ENCODE measurements at regions not wholly inside any gene's neighbourhood (a gene's known extent, or its start where the extent isn't known, plus 50 kb on each side); places are given as distances from the start of the nearest gene placed in this dataset.

DNA sequence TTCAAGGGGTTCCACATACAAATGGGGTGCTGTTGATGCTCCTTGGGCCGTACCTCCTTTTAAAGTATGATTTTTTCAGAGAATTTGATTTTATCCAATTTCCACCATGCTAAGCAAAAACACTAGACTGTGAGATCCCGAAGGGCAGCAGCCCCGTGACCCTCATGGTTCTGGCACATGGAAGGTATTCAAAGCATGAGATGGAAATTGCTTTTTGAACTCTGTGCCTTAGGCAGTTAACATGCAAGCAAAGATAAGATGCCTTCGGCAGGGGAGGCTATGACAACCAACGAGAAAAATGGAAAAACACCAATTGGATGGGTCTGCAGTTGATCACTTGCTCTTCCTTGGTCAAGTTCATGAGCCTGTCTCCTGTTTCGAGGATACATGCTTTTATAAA lies 120.8 kb upstream of the DIO3 start:
- H3K9me3 ChIP-seq (replicated peaks), result no peaks in the 10 kb centered on the region
- H3K36me3 ChIP-seq, result no peaks in the 10 kb centered on the region
- peaks cover 67% of the 10 kb centered on the region for H3K27me3 ChIP-seq (ENCODE audit: low read depth)
- intact Hi-C loops (cut with micrococcal nuclease), result no loop called here
- DNase-seq, result no peak
- no peaks in the 10 kb centered on the region for H3K4me1 ChIP-seq
- H3K4me3 ChIP-seq, result no peak overlapping the region
- TF ChIP-seq, protein P1, sequence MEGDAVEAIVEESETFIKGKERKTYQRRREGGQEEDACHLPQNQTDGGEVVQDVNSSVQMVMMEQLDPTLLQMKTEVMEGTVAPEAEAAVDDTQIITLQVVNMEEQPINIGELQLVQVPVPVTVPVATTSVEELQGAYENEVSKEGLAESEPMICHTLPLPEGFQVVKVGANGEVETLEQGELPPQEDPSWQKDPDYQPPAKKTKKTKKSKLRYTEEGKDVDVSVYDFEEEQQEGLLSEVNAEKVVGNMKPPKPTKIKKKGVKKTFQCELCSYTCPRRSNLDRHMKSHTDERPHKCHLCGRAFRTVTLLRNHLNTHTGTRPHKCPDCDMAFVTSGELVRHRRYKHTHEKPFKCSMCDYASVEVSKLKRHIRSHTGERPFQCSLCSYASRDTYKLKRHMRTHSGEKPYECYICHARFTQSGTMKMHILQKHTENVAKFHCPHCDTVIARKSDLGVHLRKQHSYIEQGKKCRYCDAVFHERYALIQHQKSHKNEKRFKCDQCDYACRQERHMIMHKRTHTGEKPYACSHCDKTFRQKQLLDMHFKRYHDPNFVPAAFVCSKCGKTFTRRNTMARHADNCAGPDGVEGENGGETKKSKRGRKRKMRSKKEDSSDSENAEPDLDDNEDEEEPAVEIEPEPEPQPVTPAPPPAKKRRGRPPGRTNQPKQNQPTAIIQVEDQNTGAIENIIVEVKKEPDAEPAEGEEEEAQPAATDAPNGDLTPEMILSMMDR (IDR thresholded peaks at IDR 0.05; ENCODE audit: borderline replicate concordance), result no peak
- no peak overlapping the region for H3K27ac ChIP-seq (replicated peaks)

DNA sequence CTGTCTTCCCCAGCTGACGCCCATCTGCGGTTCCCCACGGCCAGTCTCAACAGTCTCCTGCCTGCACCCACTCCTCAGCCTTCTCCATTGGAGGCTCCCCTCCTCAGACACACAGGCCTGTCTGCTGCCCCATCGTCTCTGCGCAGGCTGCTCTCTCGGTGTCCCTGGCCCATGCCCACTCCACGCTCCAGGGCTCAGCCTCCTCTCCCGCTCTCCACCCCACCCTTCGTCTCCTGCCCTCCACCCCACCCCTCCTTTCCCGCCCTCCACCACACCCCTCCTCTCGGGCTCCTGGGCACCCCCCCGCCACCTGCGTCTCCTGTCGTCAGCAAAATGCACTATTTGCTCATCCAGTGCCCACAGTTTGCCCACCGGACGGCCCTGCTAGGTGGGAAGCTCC lies 119.6 kb upstream of the DIO3 start:
- intact Hi-C loops (cut with micrococcal nuclease), result no loop called here
- Histone ChIP-seq H3K4me3 (no peak overlapping the region), H3K27ac (replicated peaks) (no peak overlapping the region), H3K36me3 (no peaks in the 10 kb centered on the region), H3K4me1 (no peaks in the 10 kb centered on the region), H3K27me3 (ENCODE audit: low read depth) (peaks cover 66% of the 10 kb centered on the region), H3K9me3 (replicated peaks) (no peaks in the 10 kb centered on the region)
- DNase-seq, result no peak
- TF ChIP-seq, protein P1 (IDR thresholded peaks at IDR 0.05; ENCODE audit: borderline replicate concordance), result no peak

DNA sequence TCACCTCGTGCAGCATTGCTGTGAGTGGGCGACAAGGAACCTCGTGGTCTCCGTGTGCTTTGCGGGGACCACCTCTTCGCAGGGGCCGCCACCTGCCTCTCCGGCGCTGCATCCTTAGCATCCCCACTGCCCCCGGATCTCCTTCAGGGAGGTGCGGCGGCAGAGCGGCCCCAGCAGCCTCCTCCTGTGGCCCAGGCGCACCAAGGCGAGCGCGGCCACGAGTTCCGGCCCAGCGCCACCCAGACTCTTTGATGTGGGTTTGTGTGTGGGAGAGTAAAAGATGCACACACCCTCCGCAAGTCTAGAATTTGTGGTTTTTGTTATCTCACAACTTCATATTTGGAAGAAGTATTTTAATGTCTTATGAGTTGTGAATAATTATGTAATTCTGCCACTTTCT lies 118.8 kb upstream of the DIO3 start:
- no peaks in the 10 kb centered on the region for H3K4me1 ChIP-seq
- no peaks in the 10 kb centered on the region for H3K9me3 ChIP-seq (replicated peaks)
- H3K4me3 ChIP-seq, result no peak overlapping the region
- no peak overlapping the region for H3K27ac ChIP-seq (replicated peaks)
- intact Hi-C loops (cut with micrococcal nuclease), result no loop called here
- no peaks in the 10 kb centered on the region for H3K36me3 ChIP-seq
- no peak for DNase-seq
- TF ChIP-seq, protein P1 (IDR thresholded peaks at IDR 0.05; ENCODE audit: borderline replicate concordance), result no peak
- peaks cover 68% of the 10 kb centered on the region for H3K27me3 ChIP-seq (ENCODE audit: low read depth)

DNA sequence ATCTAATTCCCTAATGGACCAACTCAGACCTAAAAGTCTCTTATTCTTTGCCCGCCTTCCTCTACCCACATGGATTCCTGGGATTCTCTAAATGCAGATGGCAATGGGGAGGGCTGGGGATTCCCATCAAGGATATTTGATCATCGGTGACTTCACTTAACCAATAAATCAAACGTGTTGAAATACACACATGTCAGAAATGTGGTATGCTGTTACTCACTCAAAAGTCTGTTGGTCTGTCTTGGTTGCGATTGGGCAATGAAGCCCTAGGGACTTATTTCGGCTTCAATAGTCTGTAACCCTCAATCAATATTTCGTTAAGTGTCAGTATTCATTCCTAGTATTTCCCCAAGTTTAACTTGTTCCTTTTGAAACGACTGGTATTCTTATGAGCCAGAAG lies 117.2 kb upstream of the DIO3 start:
- intact Hi-C loops (cut with micrococcal nuclease), result no loop called here
- H3K36me3 ChIP-seq, result no peaks in the 10 kb centered on the region
- TF ChIP-seq, protein P1 (IDR thresholded peaks at IDR 0.05; ENCODE audit: borderline replicate concordance), result no peak

DNA sequence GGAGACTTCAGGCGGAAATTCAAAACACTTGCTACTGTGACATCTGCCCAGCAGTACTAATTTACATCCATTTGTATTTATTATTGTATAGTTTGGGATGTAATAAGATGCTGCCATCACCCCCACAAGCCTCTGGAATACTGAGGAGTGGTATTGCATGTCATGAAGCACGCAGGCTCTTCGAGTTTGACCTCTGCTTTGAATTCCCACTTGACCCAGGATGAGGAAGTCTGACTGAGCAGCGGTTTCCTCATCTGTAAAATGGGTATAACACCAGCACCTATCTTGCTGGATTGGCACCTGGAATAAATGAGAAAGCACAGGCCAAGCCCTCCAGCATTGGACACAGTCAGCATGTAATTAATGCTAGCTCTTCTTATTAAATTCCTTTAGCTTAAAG lies 116.0 kb upstream of the DIO3 start:
- TF ChIP-seq, protein P1 (IDR thresholded peaks at IDR 0.05; ENCODE audit: borderline replicate concordance), result no peak

More for the DNA sequence above, 117.2 kb upstream of the DIO3 start:
- no peak overlapping the region for H3K27ac ChIP-seq (replicated peaks)
- H3K9me3 ChIP-seq (replicated peaks), result no peaks in the 10 kb centered on the region
- H3K27me3 ChIP-seq (ENCODE audit: low read depth), result peaks cover 82% of the 10 kb centered on the region
- no peak overlapping the region for H3K4me3 ChIP-seq
- DNase-seq, result no peak
- H3K4me1 ChIP-seq, result no peaks in the 10 kb centered on the region

More for the DNA sequence above, 116.0 kb upstream of the DIO3 start:
- Histone ChIP-seq H3K27me3 (ENCODE audit: low read depth) (peaks cover 91% of the 10 kb centered on the region), H3K27ac (replicated peaks) (no peak overlapping the region), H3K4me3 (no peak overlapping the region), H3K9me3 (replicated peaks) (no peaks in the 10 kb centered on the region), H3K4me1 (no peaks in the 10 kb centered on the region), H3K36me3 (no peaks in the 10 kb centered on the region)
- intact Hi-C loops (cut with micrococcal nuclease), result no loop called here
- no peak for DNase-seq
